ENCODE measurements at regions not wholly inside any gene's neighbourhood (a gene's known extent, or its start where the extent isn't known, plus 50 kb on each side); places are given as distances from the start of the nearest gene placed in this dataset.

DNA sequence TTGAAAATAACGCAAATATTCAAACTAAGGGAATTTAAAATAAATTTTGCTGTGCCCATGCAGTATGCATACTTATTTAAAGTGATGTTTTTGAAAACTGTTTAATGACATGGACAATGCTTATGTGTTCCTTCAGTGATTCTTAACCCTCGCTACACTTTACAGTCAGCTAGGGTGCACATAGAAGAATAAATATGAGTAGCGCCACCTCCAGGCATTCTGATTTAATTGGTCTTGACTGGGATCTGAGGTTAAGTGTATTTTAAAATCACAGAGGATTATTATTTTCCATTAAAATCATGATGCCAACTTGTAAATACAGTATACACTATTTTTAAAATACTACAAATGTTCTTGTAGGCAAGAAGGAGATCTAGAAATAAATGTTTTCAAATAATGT, 373.5 kb upstream of the ADGRL4 start:
- no peak for DNase-seq

DNA sequence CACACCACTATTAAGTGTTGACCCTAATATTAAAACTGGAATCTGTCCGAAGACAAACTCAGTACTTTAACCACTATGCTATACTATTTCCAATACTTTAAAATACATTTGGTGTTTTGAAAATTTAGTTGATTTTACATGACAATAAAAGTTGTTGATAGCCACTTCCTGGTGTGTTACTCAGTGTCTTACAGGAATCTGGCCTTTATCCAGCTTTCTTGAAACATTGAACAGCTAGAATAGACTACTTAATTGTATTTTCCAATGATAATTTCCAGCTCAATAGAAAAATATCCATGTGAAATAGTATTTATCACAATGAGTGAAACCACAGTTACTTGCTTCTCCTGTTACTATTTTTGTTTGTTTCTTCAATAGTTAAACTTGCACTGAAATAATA, 369.6 kb upstream of the ADGRL4 start:
- DNase-seq, result no peak

DNA sequence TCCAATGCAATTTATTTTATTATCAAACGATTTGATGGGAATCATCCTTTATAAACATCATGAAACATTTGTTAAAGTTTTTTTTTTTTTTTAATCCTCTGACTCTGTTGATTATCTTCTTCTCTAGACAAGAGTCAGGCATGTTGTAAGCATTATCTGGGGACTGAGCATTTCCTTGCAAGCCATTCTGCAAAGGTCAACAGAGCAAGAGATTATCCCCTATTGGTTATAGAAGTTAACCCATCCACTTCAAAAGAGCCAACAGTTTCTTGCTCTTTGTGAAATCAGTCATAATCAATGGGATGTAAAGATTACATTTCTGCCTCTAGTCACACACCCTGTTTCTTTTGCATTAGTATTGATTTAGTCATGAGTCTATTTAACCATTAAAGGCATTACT, 368.8 kb upstream of the ADGRL4 start:
- DNase-seq, result no peak

DNA sequence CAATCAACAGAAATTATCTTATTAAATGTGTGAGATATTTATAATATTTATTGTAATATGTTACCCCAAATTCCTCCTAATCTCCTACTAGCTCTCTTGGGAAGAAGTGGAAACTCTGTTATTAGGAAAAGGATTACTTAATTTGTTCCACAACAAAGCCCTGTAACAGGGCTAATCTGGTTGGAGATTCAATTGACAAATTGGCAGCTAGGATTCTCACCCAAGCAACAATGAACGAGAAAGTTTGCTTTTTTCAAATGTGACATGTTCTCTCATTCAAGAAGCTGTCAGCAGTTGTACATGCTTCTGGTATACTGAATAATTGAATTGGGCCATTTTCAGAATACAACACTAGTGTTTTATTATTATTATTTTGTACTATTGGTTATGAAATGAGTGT, 367.9 kb upstream of the ADGRL4 start:
- no peak for DNase-seq

GRCh38 chr1:79373481-79374125, 367.1 kb upstream of the ADGRL4 start:
- no peak for DNase-seq

- DNase-seq, result no peak
Measured at GRCh38 chr1:79371802-79372201, 365.3 kb upstream of the ADGRL4 start.

DNA sequence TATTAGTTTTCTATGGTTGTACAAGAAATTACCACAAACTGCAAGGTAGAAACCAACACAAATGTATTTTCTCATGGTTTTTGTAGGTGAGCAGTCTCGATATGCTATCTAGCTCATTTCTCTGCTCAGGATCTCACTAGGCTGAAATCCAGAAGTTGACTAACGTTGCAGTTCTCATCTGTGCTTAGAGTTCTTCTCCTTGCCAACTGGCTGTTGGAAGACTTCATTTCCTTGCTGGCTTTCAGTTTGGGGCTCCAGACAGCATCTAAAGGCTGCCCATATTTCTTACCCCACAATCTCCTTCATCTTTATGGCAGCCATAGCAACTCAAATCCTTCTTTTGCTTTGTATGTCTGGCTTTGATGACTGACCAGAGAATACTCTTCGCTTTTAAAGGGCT, 362.6 kb upstream of the ADGRL4 start:
- DNase-seq, result no peak

- no peak for DNase-seq
Measured at GRCh38 chr1:79364896-79365295, 358.4 kb upstream of the ADGRL4 start.

GRCh38 chr1:79363430-79363829, 356.9 kb upstream of the ADGRL4 start:
- no peak for DNase-seq

GRCh38 chr1:79362470-79362869, 355.9 kb upstream of the ADGRL4 start:
- no peak for DNase-seq

DNA sequence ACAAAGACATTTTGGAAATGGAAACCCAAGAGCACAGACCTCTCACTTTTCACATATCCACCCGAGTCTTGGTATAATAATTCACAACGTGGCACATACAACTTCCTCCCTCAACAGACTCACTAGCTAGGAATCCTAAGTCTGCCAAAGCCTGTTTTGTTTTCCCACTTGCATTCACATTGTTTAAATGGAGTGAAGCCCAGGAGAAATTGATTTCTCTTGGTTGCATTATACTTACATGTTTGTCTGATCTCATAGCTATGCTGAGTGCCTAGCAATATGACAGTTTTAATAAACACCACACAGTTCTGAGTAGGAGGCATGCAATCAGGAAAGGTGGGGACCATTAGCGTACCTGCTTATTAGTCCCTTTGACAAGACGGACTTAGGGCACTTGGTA, 348.6 kb upstream of the ADGRL4 start:
- no peak for DNase-seq

GRCh38 chr1:79353224-79353623, 346.7 kb upstream of the ADGRL4 start:
- DNase-seq, result peak; percentile 59

DNA sequence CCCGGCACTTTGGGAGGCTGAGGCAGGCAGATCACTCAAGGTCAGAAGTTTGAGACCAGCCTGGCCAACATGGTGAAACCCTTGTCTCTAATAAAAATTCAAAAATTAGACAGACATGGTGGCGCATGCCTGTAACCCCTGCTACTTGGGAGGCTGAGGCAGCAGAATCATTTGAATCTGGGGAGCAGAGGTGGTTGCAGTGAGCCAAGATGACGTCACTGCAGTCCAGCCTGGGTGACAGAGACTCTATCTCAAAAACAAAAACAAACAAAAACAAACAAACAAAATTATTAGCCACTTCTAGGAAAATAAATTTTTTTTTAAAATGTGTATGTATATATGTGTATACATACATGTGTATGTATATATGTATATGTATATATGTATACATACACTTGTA, 320.3 kb upstream of the ADGRL4 start:
- DNase-seq, result no peak

- no peak for DNase-seq
Measured at GRCh38 chr1:79325705-79326104, 319.2 kb upstream of the ADGRL4 start.

DNA sequence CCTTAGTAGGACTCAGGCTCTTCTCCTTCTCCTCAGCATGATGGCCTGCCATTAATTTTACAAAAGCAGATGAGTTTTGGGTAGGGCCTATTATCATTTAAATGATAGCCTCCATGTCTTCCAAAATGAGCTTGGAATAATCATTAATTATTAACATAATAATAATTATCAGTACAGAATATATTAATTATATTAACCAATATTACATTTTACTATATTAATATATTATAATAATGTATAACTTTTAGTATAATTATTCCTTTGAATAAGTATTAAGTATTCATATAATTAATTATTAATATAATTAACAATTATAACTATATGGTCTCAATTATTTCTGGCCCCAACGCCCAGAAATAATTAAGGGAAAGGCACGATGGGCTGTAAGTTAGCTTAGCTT, 318.6 kb upstream of the ADGRL4 start:
- no peak for DNase-seq

DNA sequence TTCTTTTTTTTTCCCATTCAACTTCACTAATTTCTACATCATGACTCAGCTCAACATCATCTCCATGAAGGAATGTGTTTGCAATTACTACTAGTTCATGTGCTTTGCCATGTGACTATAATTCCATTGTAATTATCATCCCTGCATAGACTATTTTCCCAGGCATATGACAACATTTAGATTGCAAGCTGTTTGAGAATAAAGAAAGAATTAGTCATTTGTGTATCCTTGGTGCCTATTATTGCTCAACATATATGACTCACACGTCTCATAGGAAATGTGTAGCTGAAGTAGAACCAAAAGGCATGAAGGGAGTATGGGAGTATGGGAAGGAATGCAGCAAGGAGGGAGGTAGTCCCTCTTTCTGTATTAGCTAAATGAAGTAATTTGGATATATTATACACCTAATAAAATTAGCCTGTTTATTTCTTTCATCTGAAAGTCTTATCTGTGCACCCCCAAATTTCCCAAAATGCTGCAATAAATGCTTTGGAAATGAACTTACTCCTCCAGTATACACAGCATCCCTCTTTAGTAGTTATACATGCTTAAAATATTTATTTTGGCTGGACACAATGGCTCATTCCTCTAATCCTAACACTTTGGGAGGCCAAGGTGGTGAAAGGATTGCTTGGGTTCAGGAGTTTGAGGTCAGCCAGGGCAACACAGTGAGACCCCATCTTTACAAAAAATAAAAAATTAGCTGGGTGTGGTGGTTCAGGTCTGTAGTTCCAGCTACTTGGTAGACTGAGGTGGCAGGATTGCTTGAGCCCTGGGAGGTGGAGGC, 316.9 kb upstream of the ADGRL4 start:
- no peak for DNase-seq

GRCh38 chr1:79322511-79323027, 316.0 kb upstream of the ADGRL4 start:
- DNase-seq, result no peak

GRCh38 chr1:79312438-79312837, 305.9 kb upstream of the ADGRL4 start:
- DNase-seq, result no peak

DNA sequence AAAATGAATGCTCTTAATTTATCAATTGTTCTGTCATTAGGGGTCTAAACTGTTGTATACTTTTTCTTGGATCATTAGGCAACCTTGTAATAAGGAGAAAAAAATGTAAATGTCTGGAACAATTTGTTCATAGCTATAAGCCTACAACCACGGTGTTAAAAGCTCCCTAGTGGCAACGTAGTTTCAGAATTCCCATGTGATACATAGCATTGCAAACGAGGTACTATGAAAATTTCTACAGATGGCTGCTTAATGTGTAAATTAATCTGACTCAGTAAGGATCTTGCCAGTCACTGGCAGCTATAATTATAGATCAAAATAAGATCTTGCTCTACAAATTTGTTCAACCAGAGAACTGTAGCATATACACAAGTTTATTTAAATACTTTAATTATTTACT, 304.1 kb upstream of the ADGRL4 start:
- no peak for DNase-seq

- no peak for DNase-seq
Measured at GRCh38 chr1:79304131-79304530, 297.6 kb upstream of the ADGRL4 start.

GRCh38 chr1:79303040-79303439, 296.5 kb upstream of the ADGRL4 start:
- no peak for DNase-seq

DNA sequence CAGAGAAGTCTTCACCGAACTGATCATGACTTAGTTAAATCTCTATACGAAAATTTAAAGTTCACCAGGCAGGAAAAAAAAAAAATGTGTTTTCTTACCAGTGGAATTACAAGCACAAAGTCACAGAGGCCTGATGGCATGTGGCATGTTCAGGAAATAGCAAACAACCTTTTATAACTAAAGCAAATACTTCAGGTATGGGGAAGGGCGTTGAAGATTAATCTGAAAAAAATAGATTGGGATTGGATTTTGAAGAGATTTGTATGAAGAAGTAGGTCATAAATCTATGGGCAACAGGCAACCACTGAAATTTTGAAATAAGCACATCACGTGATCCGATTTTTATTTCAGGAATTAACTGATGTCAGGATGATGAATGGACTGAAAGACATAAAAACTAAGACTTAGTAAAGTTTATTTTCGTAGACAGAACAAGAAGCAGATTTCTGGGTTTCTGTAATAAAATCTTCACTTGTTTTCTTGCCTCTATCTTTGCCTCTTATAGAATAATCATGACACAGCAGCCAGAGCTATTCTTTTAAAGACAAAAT, 295.9 kb upstream of the ADGRL4 start:
- no peak for DNase-seq

DNA sequence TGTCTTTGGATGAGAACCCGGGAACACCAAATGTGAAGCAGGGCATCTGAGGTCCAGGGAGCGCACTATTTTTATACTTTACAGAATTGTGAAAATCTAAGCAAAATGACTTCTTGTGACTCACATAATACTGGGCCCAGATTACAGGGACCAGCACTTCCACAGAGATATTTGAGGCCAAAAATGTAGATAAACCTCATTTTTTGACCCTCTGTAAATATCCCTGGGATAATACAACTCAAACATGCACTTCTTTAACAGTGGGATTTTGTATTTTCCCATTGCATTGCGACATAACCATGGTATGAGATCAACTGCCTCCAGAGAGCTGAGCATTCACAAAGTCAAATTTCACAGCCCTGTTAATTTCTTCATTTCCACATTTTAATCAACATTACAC, 289.4 kb upstream of the ADGRL4 start:
- DNase-seq, result no peak

- DNase-seq, result no peak
Measured at GRCh38 chr1:79293611-79294010, 287.1 kb upstream of the ADGRL4 start.

Data from NCI-H1694 (cell line).